Activated CD8-positive, alpha-beta memory T cell treated with anti-CD3 and anti-CD28 coated beads for 4 hours (primary cell): ENCODE measurements at regions not wholly inside any gene's neighbourhood (a gene's known extent, or its start where the extent isn't known, plus 50 kb on each side); places are given as distances from the start of the nearest gene placed in this dataset.

Experiments
- DNase-seq, 2 donors: peaks; one replicate each; pipeline ENCODE4 v3.0.0-alpha.2; 2020; ENCODE audit warnings: low read depth in 2 of 2

GRCh38 chr9:129343424-129344375 lies 165.6 kb upstream of the IER5L start:
- no peak for DNase-seq

DNA sequence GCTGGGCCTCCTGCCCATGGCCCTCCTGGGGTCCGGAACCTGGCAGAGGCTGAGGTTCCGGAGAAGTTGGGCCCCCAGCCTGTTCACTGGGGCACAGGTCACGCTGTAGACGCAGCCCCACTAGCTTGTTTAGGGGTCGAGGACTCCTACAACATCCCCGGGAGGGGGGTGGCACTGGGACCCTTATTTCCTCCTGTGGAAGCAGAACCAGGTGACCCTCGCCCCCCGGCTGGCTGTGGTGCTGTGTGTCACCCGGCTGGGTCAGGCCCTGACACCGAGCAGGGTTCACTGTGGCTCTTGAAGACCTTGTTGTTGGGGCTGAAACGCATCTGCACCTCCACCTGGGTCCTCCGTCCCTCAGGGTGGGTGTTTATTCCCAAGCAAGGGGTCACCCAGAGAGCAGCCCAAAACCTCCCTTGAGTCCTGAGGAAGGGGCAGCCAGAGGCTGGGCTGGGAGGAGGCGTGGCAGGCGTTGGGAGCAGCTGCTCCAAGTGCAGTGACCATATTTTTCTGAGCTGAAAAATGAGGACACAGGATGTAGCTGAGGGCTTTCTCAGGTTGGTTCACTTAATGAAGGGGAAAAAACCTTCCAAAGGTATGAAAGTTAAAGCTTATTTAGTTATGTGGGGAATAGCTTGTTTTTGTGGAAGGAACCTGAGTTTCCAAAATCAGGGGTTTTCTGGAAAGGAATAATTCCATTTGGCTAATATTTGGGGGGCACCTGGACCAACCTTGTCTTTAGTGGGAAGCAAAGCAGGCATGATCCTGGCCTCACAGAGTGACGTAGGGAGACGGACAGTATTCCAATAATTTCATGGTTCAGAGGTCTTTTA lies 164.7 kb upstream of the IER5L start:
- DNase-seq: no peak

GRCh38 chr9:129341987-129342348 lies 163.9 kb upstream of the IER5L start:
- no peak for DNase-seq

- no peak for DNase-seq
These were observed 163.3 kb upstream of the IER5L start for GRCh38 chr9:129341171-129341986.

DNA sequence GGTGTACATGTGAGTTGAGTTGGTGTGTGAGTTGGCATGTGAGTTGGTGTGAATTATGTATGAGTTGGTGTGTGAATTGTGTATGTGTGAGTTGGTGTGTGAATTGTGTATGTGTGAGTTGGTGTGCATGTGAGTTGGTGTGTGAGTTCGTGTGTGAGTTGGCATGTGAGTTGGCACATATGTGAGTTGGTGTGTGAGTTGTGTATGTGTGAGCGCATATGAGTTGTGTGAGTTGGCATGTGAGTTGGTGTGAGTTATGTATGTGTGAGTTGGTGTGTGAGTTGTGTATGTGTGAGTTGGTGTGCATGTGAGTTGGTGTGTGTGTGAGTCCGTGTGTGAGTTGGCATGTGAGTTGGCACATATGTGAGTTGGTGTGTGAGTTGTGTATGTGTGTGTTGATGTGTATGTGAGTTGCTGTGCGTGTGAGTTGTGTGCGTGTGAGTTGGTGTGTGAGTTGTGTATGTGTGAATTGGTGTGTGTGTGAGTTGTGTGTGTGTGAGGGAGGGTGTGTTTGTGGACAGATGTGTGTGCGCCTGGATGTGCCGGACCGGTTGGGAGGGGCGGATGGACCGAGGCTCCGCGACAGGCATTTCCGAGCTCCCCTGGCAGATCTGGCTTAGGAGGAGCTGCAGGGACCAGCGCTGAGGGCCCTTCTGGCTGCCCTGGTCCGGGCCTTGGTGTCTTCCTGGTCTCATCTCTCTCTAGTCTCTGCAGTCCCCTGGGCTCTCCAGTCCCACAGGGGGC lies 162.5 kb upstream of the IER5L start:
- DNase-seq: no peak

DNA sequence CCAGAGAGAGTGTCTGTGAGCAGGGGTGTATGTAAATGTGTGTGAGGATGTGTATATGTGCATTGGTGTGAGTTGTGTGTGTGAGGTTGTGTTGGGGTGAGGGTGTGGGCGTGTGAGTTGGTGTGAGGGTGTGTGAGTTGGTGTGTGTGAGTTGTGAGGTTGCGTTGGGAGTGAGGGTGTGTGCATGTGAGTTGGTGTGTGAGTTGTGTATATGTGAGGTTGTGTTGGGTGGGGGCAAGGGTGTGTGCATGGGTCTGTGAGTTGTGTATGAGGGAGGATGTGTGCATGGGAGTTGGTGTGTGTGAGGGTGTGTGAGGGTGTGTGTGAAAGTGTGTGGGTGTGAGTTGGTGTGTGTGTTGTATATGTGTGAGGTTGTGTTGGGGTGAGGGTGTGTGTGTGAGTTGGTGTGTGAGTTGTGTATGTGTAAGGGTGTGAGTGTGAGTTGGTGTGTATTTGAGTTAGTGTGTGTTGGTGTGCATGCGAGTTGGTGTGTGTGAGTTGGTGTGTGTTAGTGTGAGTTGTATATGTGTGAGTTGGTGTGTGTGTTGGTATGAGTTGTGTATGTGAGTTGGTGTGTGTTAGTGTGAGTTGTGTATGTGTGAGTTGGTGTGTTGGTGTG lies 161.6 kb upstream of the IER5L start:
- DNase-seq: no peak

GRCh38 chr9:129338724-129339430 lies 160.8 kb upstream of the IER5L start:
- no peak for DNase-seq

- no peak for DNase-seq
These were observed 159.5 kb upstream of the IER5L start for GRCh38 chr9:129337336-129338140.

GRCh38 chr9:129336601-129337331 lies 158.7 kb upstream of the IER5L start:
- DNase-seq: peak in 1 of 2 donors; percentile 15

- DNase-seq: no peak
These were observed 158.1 kb upstream of the IER5L start for GRCh38 chr9:129336130-129336528.

DNA sequence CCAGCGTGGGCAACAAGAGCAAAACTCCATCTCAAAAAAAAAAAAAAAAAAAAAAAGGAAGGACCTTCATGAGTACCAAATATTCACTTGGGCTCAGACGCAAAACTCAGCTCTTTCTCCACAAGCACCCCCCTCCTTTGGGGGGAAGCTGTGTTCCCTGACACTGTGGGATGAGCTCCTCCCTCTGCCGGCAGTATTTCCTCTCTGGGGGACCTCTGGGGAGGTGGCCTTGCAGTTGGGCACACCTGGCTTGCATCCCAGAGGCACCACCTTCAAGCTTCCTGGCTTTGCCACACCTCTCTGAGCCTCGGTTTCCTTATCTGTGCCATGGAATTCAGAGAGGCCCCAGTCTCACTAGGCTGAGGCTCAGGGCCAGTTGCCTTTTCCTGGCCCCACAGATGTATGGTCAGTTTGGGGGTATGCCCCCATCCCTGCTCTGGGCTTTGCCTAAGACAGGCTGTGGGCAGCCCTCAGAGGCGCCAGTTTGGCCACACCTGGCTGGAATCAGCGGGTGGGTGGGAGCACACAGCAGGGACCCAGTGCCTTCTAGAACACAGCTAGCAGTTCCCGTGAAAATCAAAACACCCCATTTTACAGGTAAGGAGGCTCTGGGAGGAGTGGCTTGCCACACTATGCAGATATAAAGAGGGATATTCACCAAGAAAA lies 157.5 kb upstream of the IER5L start:
- no peak for DNase-seq

DNA sequence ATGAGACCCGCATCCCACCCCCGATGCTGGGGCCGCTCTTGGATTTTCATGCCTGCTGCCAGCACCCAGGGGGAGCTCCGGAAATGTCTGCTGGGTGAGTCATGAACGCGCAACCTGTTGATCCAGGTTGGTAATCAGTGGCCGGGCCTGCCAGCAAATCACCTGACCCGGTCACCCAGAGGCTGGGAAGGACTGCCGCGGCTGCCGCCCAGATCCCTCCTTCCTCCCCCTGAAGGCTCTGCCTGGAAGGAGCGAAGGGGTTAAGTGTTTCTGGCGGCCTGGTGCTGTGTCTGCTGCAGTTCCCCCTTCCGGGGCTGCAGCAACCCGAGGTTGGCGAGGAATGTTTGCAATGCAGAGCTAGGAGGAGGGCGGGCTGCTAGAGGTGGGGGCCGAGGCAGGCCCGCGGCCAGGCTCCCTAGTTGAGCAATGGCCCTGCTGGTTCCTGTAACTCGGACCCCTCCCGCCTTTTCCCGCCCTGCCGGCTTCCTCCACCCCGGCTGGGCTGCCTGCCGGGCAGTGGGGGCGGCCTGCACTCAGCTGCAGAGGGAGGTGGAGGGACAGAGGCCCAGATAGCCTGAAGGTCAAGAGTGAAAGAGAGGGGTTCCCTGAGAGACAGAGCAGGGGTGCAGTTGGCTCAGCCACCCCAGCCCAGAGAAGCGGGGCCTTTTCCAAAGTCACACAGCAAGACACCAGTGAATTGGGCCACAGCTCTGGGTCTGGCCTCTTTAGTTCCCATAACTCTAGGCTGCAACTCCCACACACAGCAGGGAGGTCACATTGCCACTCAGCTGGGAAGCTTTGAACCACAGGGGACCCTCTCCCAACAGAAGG lies 156.3 kb upstream of the IER5L start:
- DNase-seq: no peak

DNA sequence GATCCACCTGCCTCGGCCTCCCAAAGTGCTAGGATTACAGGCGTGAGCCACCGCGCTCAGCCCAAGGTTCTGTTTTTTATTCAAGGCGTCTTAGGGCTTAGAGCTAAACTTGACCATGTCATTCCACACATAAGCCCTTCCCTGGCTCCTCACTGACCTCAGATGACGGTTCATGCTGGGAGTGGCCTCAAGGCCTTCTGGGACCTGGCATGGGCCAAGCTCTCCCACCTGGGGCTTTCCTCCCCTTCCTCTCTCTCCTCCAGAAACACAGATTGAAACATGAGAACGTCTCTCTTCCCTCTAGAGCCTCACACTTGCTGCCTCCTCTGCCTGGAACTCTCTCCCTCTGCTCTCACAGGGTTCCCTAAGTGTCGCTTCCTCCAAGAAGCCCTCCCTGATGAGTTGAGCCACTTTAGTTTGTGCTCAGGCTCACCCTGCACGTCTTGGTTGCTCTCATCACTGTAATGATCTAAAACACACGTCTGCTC lies 155.6 kb upstream of the IER5L start:
- DNase-seq: no peak

DNA sequence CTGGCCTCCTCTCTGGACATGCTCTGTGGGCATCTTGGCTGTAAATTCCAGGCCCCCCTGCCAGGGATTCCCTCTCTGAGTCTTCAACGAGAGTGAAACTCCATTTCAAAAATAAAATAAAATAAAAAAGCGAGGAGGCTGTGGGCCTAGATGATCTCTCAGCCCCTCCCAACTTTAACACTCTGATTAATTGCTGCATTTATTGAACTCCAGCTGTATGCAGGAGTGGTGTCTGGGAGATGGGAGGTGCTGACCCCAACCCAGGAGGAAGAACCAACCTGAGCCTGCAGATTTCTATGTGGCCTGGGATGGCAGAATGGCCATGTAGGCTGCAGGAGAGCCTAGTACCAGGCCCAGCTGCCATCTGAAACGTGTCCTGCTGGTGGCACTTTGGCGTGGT lies 154.5 kb upstream of the IER5L start:
- no peak for DNase-seq

DNA sequence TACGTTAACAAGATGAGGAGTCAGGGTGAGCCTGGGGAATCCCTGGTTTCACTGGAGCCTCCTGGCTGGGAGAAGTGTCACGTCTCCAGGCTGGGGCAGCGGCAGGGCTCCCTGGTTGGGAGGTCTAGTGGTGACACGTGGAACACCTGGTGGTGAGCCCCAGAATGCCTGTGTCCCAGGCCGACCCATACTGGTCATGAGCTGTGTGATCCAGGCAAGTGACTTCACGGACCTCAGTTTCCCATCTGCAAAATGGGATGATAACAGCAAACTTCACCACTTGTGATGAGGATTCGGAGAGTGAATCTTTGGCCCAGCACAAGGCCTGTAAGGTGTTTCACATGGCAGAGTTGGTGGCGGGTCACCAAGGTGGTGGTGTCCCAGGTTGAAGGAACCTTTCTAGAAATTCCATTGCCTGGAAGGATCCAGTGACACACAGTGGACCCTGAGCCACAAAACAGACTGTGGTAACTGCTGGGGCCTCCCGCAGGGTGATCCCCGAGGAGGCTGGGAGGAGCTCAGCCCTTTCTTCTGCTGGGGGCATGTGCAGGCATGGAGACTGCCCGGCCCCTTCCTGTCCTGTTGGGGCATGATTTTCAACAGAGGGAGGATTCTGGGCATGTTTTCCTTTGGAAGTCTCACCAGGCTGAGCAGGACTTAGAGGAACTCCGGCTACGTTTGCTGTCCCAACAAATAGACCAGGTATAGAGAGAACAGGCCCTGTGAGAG lies 153.9 kb upstream of the IER5L start:
- DNase-seq: no peak

DNA sequence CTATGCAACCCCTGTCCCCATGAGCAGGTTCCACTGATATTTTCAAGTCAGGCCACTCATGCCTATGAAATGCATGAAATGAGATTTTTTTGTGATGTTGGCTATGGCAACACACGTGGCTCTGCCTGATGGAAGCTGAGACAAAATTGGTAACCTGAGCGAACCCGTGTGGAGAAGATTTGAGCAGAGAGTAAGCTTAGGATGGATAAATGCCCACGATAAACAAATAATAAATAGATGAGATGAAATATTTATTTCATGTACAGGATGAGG lies 153.4 kb upstream of the IER5L start:
- DNase-seq: no peak
